H7 (cell line): ENCODE measurements at regions not wholly inside any gene's neighbourhood (a gene's known extent, or its start where the extent isn't known, plus 50 kb on each side); places are given as distances from the start of the nearest gene placed in this dataset.
A peak's percentile ranks its signal among the peaks of the same experiment; 100 is the strongest.

Experiments
- DNase-seq: peaks from one replicate; pipeline ENCODE4 v3.0.0; 2012
- H3K27me3 ChIP-seq: 2 replicates; pipeline ENCODE4 v1.6.0; 2011; ENCODE audit warnings: mild to moderate bottlenecking, low read length; ENCODE audit not compliant: control insufficient read depth, insufficient read depth
- H3K36me3 ChIP-seq: replicated peaks from 2 replicates; pipeline ENCODE4 v1.5.1; 2011; ENCODE audit warnings: low read length; ENCODE audit not compliant: control insufficient read depth, insufficient read depth
- H3K4me3 ChIP-seq: 2 replicates; pipeline ENCODE4 v1.5.1; 2011; ENCODE audit warnings: low read depth, mild to moderate bottlenecking, control low read depth, low read length, moderate library complexity; ENCODE audit not compliant: insufficient read depth

- H3K4me3 ChIP-seq, result no peak overlapping the region
- no peaks in the 10 kb centered on the region for H3K27me3 ChIP-seq
- no peak for DNase-seq
Observed at GRCh38 chr17:63094631-63095030, 128.6 kb downstream of the TANC2 start.

GRCh38 chr17:63095459-63095858, 129.4 kb downstream of the TANC2 start:
- H3K4me3 ChIP-seq, result no peak overlapping the region
- no peaks in the 10 kb centered on the region for H3K36me3 ChIP-seq
- no peak for DNase-seq
- no peaks in the 10 kb centered on the region for H3K27me3 ChIP-seq

More at GRCh38 chr17:63094631-63095030, 128.6 kb downstream of the TANC2 start:
- H3K36me3 ChIP-seq, result no peaks in the 10 kb centered on the region

- no peak overlapping the region for H3K4me3 ChIP-seq
- no peak for DNase-seq
- no peaks in the 10 kb centered on the region for H3K36me3 ChIP-seq
- no peaks in the 10 kb centered on the region for H3K27me3 ChIP-seq
Observed at GRCh38 chr17:63095879-63096278, 129.8 kb downstream of the TANC2 start.

GRCh38 chr17:63096426-63096825, 130.4 kb downstream of the TANC2 start:
- Histone ChIP-seq H3K36me3 (no peaks in the 10 kb centered on the region), H3K4me3 (no peak overlapping the region), H3K27me3 (no peaks in the 10 kb centered on the region)
- DNase-seq, result no peak

GRCh38 chr17:63099425-63099824, 133.4 kb downstream of the TANC2 start:
- no peaks in the 10 kb centered on the region for H3K27me3 ChIP-seq
- H3K36me3 ChIP-seq, result no peaks in the 10 kb centered on the region
- DNase-seq, result no peak
- H3K4me3 ChIP-seq, result no peak overlapping the region

GRCh38 chr17:63102034-63102433, 136.0 kb downstream of the TANC2 start:
- Histone ChIP-seq H3K4me3 (no peak overlapping the region), H3K36me3 (no peaks in the 10 kb centered on the region), H3K27me3 (no peaks in the 10 kb centered on the region)
- no peak for DNase-seq

- no peaks in the 10 kb centered on the region for H3K36me3 ChIP-seq
- no peak for DNase-seq
- H3K4me3 ChIP-seq, result no peak overlapping the region
- H3K27me3 ChIP-seq, result no peaks in the 10 kb centered on the region
Observed at GRCh38 chr17:63106050-63106449, 140.0 kb downstream of the TANC2 start.

- DNase-seq, result no peak
- Histone ChIP-seq H3K4me3 (no peak overlapping the region), H3K36me3 (no peaks in the 10 kb centered on the region), H3K27me3 (no peaks in the 10 kb centered on the region)
Observed at GRCh38 chr17:63109661-63110060, 143.6 kb downstream of the TANC2 start.

- no peaks in the 10 kb centered on the region for H3K27me3 ChIP-seq
- H3K36me3 ChIP-seq, result no peaks in the 10 kb centered on the region
- no peak overlapping the region for H3K4me3 ChIP-seq
- DNase-seq, result peak; percentile 21
Observed at GRCh38 chr17:63113167-63113566, 147.1 kb downstream of the TANC2 start.

- H3K27me3 ChIP-seq, result no peaks in the 10 kb centered on the region
- DNase-seq, result peak; percentile 52
- no peaks in the 10 kb centered on the region for H3K36me3 ChIP-seq
- no peak overlapping the region for H3K4me3 ChIP-seq
Observed at GRCh38 chr17:63116228-63116627, 150.2 kb downstream of the TANC2 start.

GRCh38 chr17:63116967-63117830, 151.2 kb downstream of the TANC2 start:
- Histone ChIP-seq H3K4me3 (no peak overlapping the region), H3K36me3 (no peaks in the 10 kb centered on the region), H3K27me3 (no peaks in the 10 kb centered on the region)
- peak; percentile 10 for DNase-seq

GRCh38 chr17:63120406-63120805, 154.4 kb downstream of the TANC2 start:
- H3K27me3 ChIP-seq, result no peaks in the 10 kb centered on the region
- H3K4me3 ChIP-seq, result no peak overlapping the region
- no peaks in the 10 kb centered on the region for H3K36me3 ChIP-seq
- no peak for DNase-seq

- Histone ChIP-seq H3K36me3 (no peaks in the 10 kb centered on the region), H3K4me3 (no peak overlapping the region), H3K27me3 (no peaks in the 10 kb centered on the region)
- no peak for DNase-seq
Observed at GRCh38 chr17:63124536-63124935, 158.5 kb downstream of the TANC2 start.

- H3K4me3 ChIP-seq, result no peak overlapping the region
- no peak for DNase-seq
- H3K27me3 ChIP-seq, result no peaks in the 10 kb centered on the region
- no peaks in the 10 kb centered on the region for H3K36me3 ChIP-seq
Observed at GRCh38 chr17:63124958-63125357, 158.9 kb downstream of the TANC2 start.

GRCh38 chr17:63125987-63126386, 160.0 kb downstream of the TANC2 start:
- no peak overlapping the region for H3K4me3 ChIP-seq
- DNase-seq, result no peak
- no peaks in the 10 kb centered on the region for H3K36me3 ChIP-seq
- H3K27me3 ChIP-seq, result no peaks in the 10 kb centered on the region
